Endothelial cell of umbilical vein (primary cell): ENCODE measurements at regions not wholly inside any gene's neighbourhood (a gene's known extent, or its start where the extent isn't known, plus 50 kb on each side); places are given as distances from the start of the nearest gene placed in this dataset.

ENCODE experiments used
- CTCF ChIP-seq, 2 donors: IDR thresholded peaks; 1 replicate in 1 of 2; 2 replicates in 1 of 2; pipeline ENCODE4 v1.5.1; 2011; ENCODE audit warnings: low read length in 2 of 2, mild to moderate bottlenecking in 2 of 2, moderate library complexity in 2 of 2, control low read depth in 1 of 2, inconsistent platforms in 1 of 2, low read depth in 1 of 2; ENCODE audit not compliant: insufficient read depth in 1 of 2; ENCODE audit errors: extremely low read depth in 1 of 2
- EZH2 ChIP-seq: IDR thresholded peaks from 2 replicates; pipeline ENCODE4 v1.6.1; 2012; ENCODE audit warnings: borderline replicate concordance, low read depth, mild to moderate bottlenecking, moderate library complexity, low read length, inconsistent platforms; ENCODE audit not compliant: severe bottlenecking
- JUN ChIP-seq: IDR thresholded peaks from 2 replicates; pipeline ENCODE4 v1.6.1; 2011; ENCODE audit warnings: borderline replicate concordance, low read depth; ENCODE audit not compliant: insufficient read length, insufficient read depth
- MAX ChIP-seq: IDR thresholded peaks from 2 replicates; pipeline ENCODE4 v1.6.1; 2011; ENCODE audit not compliant: insufficient read depth, insufficient read length
- POLR2AphosphoS5 ChIP-seq: IDR thresholded peaks from 2 replicates; pipeline ENCODE4 v1.6.1; 2012; ENCODE audit warnings: low read depth, mild to moderate bottlenecking, control low read depth, low read length, moderate library complexity; ENCODE audit not compliant: insufficient read depth

GRCh38 chr2:8389431-8390108, 292.3 kb upstream of the ID2 start:
- TF ChIP-seq CTCF (IDR thresholded peaks at IDR 0.05; ENCODE audit: extremely low read depth in 1 of 2, insufficient read depth in 1 of 2, low read depth in 1 of 2, low read length in 2 of 2) (no peak), EZH2 (no peak), MAX (no peak), JUN (no peak), POLR2AphosphoS5 (no peak)
